ENCODE measurements at regions not wholly inside any gene's neighbourhood (a gene's known extent, or its start where the extent isn't known, plus 50 kb on each side); places are given as distances from the start of the nearest gene placed in this dataset.

DNA sequence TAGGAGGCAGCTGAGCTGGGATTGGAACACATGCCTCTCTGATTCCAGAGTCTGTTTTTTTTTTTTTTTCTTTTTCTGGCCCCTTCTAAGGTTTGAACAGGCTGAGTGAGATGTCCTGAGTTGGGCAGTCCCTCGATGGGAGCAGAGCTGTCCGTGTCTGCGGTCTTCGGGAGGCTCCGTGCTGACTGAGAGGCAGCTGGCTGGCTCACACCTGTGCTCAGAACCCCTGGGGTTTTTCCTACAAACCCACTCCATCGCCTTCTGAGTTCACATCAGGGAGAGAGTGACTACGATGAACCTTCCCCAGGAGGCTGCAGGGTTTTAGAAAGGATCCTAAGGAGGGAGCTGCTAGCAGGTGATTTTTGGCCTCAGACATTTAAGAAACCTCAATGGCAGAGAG, 92.5 kb downstream of the IRF8 start:
- DNase-seq, result no peak

DNA sequence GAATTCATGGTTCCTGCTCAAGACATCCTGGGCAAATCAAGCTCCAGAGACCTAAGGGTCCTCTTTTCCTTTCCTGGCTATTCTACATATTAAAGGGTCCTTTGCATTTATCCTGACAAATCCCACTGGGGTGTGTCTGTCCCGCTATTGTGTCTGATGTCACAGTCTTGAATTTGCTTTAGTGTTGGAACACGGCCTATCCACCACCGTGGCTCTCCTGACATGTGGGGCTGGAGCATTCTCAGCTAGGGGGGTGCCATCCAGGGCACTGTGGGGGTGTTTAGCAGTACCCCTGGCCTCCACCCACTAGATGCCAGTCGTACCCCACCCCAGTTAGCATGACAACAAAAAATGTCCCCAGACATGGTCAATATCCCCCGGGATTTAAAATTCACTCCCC, 92.9 kb downstream of the IRF8 start:
- no peak for DNase-seq

DNA sequence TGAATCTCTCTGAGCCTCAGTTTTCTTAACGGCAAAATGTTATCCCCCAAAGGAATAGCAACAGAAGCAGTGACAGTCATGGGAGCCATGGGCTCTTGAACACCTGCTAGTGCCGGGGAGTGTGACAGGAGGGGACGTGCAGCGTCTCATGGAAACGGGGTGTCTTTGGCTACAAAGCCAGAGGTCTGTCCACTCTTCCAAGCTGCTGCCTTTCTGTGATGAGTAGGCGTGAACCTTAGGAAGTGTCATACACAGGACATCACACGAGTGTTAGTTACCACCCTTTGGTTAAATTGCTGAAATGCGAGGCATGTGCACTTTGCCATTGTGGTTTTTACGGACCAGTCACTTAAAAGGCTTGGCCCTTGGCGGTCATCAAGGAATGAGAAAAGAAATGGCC, 93.4 kb downstream of the IRF8 start:
- DNase-seq, result no peak

DNA sequence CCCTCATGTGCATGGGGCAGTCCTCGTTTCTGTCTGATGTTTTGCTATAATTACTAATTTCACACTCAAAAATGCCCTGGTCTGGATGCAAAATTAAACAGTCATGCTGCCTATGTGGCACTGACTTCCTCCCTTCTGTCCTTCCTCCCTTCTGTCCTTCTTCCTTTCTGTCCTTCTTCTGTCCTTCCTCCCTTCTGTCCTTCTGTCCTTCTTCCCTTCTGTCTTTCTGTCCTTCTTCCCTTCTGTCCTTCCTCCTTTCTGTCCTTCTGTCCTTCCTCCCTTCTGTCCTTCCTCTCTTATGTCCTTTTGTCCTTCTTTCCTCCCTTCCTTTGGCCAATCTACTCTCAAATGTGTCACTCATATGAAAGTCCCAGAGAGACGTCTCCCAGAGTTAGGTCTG, 93.8 kb downstream of the IRF8 start:
- no peak for DNase-seq

DNA sequence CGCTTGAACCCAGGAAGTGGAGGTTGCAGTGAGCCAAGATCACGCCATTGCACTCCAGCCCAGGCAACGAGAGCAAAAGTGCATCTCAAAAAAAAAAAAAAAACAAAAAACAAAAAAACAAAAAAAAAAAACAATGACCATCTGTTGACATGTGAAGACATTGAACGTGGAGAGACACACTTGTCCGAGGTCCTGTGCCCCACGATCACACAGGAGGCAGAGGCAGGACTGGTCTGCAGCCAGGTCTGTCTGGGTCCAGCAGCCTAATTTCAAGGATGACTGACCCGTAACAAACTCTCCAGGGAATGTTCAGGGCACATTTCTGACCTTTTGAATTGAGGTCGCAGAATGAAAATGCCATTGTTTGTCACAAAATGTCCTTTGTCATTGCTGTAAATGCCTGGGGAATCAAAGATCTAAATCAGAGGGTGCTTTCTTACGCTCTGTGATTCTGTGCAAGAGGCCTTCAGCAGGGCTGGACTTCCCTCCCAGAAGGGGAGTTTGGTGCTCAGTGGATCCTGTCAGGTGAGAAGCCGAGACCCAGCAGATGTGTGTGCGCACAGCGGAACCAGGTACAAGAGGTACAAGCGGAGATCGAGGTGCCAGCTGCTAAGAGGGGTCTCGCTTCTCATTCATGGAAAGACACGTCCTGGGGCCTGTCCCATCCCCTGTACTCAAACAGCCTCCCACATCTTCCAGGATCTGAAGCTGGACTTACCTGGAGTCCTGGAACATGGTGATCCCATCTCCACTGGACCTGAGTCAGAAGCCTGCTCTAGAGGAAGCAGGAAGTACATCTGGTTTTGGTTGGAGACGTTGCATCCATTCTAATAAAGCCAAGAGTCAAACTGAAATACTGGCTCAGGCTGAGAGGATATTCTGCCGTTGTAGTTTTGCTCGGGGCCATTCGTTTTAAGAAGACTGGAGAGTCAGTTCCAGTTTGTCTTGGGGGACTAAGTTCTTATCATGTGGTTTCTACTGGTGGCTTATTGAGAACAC, 95.8 kb downstream of the IRF8 start:
- DNase-seq, result no peak

DNA sequence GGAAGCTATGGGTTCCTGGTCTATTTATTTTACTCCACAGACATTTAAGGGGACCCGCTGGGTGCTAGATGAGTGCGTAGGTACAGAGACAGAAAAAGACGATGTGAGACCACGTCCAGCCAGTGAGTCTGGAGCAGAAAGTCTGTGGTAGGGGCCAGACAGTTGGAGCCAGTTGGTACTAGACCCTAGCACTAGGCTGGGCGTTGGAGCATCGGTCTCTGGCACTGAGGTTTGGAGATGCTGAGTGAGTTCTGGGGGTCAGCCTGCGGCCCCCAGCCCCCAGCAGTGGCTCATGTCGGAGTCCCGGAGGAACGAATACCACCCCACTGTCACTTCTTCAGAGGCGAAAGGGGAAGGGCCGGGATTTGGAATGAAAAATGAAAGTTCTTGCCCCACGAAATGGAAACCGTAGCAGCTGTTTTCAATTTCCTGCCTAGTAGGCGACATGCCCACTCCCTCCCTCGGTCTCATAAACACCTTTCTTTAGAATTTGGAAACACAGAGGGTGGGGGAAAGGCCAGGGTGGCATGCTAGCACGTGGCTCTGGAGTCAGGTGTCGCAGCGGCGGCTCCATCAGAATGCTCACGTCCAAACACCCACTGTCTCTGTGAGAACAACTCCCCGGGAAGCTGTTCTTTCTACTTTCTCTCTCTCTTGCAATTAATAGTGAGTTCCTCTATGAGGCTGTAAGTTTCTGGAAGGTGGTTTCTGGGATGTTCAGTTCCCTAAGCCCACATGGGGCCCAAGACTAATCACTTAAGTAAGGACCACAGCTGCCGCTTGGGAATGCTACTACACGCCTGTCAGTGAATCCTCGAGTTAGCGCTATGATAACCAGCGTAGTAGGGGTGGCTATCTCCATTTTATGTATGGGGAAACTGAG, 96.8 kb downstream of the IRF8 start:
- DNase-seq, result no peak

DNA sequence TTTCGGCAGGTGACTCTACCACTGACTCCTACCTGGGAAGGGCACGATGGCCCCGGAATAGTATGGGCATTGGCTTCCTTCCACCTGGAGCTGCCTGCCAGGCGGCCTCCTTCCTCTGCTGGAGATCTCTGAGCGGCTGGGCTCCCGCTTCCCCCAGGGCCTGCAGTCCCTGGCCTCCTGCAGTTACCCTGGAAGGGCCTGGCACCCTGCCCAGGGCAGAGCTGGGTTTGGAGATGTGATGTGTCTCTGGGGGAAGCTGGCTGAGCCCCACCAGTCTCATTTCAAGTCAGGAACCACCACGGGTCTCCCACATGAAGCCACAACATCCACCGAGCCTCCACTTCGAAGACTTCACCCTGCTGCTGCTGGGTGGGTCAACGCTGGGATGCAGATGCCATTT, 97.9 kb downstream of the IRF8 start:
- DNase-seq, result no peak

DNA sequence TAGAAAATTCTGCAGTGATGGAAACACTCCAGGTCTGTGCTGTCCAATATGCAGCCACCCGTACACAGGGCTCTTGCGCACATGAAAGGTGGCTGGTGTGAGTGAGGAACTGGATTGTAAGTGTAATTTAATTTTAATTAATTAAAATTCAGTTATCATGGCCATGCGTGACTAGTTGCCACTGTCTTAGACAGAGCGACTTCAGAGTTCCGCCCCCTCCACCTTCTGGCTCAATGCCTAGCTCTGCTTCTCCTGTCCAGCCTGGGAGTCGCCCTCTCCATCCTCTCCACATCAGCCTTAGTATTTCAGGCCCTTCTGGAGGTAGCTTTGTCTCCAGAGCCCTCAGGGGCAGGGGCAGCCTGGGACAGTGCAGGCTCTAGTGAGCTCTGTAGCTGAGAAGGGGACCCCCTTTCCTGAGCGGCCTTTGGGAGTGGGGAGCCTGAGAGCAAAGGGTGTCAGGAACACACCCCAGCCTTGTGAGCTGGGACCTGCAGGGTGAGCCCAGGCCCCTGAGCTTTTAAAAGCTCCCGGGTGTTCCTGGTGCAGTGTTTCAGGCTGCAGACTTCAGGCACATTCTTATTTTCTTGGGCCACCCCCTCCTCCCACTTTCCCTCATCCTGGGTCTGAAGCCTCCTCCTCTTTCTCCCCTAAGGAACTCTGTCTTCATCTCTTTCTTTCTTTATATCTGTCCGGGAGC, 99.4 kb downstream of the IRF8 start:
- DNase-seq, result no peak

DNA sequence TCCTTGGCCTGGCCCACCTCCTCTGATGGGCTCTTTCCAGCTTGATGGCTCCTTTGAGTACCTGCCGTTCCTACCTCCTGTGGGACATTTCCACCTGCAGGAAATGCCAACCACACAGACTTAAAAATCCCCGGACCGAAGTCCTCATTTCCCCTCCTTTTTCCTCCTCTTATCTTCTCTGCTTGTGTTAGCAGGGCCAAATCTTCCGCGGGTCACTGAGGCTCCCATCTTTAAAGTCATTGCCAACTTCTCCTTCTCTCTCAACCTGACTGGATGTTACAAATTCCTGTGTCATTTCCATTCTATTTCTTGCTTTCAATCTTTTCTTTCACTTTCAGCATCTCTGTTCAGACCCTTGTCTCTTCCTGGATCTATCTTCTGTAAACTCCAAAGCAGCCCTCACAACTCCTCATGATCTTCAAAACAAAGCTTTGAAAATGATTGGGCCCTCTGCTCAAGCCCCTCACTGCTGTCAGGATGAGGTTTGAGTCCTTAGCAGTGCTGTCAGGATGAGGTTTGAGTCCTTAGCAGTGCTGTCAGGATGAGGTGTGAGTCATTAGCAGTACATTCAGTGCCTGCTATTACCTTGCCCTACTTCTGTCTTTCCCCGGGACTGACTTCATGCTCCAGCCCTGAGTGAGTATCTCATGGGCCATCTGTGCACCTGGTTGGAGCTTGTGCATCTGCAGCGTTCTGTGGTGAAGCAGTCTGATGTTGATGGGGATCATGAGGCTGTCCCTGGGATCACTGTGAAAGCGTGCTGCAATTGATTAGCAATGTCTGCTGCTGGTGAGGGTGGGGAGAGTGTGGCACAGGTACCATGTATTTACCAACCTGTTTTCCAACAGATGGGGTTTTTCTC, 100.1 kb downstream of the IRF8 start:
- no peak for DNase-seq

DNA sequence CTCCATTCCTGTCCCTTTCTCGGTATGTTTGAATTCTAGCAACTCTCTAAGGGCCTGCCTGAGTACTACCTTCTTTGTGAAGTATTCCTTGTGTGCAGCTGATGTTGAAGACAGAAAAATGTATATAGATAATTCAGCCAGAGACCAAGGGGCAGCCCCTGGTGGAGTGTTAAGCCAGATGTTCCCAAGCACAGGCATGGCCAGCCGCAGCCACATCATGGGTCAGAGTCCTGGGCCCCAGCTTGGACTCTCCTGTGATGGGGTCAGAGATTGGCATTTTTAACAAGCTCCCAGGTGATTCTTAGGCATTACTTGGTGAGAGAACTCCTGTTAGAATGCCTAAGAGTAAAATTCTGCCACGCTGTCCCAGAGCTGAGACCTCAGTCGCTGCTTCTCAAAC, 100.8 kb downstream of the IRF8 start:
- DNase-seq, result peak; percentile 42

DNA sequence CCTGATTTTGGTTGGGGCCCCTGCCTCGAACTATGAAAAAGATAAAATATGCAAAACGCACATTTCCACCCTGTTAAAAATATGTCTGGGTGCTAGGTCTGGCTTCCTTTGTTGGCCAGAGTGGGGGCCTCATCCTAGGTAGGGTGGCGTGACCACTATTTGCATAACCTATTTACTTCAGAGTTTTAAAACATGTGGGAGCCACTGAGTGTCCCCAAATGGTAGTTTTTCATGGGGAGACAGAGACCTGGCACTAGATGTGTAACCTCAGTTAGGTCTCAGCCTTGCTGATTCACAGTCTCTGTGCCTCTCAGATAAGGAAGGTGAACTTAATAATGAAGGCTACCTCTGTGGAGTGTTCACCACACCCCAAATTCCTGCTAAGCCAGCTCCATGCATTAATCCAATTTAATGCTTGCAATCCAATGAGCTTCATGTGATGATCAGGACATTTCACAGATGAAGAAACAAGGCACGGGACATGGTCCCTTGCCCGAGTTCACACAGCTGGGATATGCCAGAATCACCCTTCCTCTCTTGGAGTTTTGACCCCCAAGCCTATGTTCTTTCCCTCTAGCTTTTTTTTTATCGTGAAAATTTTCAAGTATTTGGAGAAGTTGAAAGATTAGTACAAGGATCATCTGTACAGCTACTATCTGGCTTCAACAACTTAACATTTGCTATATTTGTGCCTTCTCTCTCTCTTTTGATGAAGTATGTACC, 103.4 kb downstream of the IRF8 start:
- DNase-seq, result peak; percentile 28

DNA sequence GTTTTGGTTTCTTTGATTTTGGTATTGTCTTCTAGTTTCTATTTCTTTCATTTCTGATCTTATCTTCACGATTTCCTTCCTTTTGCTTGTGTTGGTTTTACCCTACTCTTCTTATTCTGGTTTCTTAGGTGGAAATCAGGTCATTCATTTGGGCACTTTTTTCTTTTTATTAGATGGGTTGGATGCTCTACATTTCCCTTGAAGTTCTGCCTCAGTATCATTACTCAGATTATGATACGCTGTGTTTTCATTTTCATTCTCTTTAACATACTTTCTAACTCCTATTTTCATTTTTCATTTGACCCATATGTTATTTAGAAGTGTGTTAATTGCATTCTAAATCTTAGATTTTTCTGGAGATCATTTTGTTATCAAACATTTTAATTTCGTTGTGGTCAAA, 108.6 kb downstream of the IRF8 start:
- no peak for DNase-seq

DNA sequence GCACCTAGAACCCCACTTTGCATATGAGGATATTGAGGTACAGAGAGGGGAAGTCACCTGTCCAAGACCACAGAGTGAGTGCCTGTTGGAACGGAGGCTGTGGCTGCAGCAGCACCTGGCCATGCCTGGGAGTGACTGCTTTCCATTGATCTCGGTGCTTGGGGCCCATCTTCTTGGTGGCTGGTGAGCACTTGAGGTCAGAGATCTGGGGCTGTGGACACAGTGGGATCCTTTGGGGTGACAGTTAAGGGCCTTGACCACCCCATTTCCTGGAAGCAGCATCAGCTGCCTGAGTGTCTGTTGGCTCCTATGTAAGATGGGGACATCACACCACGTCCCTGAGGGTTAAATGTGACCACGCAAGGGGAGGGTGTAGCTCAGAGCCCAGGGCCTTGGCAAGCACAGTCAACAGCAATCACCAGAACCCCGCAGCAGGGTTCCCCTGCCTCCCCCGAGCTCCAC, 111.7 kb downstream of the IRF8 start:
- no peak for DNase-seq

DNA sequence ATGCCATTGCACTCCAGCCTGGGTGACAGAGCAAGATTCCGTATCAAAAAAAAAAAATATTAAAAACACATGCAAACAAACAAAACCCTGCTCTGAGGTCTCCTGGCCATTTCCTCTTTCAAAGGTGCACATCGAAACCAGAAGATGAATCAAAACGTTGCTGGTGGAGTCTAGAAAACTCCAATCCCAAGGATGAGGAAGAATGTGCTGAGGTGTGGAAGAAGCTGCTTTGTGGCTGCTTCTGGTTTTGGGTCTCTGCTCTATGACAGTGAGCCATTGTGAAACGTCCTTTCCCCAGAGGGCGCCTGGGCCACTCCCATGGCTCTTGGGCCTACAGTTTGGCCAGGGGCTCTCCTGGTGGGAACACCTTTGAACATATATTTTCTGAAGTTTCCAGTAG, 112.6 kb downstream of the IRF8 start:
- no peak for DNase-seq

DNA sequence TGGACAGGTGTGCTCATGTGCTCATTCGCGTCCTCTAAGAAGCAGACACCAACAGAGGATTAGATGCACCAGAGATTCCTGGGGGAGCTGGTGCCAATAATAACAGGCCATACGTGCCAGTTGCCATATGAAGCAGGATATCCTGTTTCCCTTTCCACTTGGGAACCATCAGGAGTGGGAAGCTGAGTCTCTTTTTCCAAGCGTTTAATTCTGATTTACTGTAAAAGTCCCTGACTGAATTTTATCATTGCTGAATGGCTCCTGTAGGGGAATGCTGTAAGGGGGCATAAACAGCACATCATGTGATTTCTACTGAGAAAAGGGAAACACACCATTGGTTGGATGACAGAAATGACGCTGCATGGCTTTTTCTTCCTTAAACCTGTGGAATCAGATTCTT, 113.3 kb downstream of the IRF8 start:
- DNase-seq, result no peak

DNA sequence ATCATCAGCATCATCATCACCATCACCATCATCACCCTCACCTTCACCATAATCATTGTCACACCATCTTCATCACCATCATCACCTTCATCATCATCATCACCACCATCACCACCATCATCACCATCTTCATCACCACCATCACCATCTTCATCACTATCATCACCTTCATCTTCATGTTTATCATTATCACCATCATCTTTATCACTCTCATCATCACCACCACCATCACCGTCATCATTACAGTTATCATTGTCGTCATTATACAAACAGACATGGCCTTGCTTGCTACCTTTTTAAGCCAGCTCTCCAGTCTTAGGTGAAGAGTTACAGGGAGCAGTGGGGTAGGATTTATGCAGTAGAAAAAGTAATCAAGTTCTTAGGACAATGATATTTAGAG, 114.9 kb downstream of the IRF8 start:
- DNase-seq, result no peak

DNA sequence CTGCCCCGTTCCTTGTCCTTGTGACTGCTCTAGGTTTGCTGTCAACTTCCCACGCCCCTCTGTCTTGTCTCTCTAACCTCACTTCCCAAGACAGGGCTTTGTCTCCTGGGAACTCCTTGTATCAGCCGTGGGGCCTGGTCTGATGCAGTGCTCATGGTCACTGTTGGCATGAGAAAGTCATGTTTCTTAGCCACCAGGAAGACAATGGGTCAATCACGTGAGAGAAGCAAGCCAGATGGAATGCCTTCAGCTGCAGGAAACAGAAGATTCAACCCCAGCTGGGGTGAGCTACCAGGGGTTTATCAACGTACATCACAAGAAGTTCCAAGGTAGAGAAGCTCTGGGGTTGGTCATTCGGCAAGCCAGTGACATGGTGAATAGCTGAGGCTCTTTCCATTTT, 116.6 kb downstream of the IRF8 start:
- no peak for DNase-seq

DNA sequence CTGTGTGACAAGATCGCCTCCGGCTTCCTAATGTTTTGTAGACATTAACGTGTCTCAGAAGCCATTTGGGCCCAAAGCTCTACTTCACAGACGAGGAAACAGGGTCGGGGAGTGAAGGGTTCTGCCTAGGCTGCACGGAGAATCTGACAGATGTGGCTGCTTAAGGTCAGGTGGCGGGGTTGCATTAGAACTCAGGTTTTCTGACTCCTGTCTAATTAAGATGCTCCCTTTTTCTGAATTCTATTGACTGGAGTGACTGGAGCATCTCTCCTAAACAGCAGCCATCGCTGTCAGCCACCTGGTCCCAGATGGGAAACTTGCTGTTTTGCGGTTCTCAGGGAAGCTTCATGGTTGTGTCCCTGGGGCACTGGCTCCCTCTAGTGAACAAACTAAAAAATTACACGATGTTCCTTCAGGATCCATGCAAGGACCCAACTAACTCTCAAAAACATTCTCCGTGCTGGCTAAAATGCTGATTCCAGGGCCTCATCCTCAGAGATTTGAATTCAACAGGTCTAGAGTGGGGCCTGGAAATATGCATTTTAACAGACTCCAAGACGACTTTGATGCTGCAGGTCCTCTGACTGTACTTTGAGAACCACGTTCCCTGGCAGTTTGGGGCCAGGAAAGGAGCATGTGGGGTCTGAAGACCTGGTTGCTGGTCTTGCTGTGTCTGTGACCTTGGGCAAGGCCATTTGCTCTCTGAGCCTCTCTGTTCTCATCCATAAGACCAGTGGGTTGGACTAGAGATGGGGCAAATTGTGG, 117.4 kb downstream of the IRF8 start:
- peak; percentile 84 for DNase-seq

DNA sequence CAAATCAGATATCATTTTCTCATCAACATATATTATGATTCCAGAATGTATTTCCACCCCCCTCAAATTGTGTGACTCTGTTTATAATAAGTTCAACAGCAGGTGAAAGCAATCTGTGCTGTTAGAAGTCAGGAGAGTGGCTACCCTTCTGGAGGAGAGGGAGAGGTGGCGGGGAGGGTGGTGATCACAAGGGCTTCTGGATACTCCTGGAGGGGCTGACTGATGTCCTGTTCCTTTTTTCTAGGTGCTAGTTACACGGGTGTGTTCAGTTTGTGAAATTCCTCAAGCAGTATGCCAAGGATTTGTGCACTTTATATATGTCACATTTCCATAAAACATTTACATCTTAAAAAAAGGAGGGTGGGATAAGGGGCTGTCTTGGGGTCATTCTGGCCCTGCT, 119.1 kb downstream of the IRF8 start:
- no peak for DNase-seq

DNA sequence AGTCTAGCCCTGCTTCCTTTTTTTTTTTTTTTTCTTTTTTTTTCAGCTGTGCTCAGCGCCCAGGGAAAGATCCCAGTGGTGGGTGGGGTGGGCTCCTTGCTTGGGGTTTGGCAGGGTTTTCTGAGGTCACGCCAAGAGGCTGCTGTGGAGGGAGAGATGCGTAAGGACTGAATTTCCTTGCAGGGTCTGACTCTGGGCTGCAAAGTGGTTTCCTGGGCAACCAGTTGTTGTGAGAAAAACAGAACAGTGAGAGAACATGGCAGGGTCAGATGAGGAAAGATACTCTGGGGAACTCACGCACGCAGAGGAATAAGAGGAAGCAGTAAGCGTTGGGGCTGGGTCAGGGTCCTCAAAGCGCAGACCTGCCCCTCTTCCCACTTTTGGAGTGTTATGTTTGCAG, 119.5 kb downstream of the IRF8 start:
- no peak for DNase-seq

DNA sequence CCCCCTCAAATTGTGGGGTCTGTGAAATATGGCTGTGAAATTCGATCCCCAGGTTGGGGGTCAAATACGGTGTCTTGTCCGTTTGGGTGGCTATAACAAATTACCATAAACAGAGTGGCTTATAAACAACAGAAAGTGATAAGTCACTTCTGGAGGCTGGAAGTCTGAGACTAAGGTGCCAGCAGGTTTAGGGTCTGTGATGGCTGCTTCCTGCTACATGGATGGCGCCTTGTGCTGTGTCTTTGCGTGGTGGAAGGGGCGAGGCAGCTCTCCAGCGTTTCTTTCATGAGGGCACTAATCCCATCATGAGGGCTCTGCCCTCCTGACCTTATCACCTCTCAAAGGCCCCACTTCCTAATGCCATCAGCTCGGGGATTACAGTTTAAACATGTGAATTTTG, 120.0 kb downstream of the IRF8 start:
- no peak for DNase-seq

Measured in activated CD8-positive, alpha-beta memory T cell treated with anti-CD3 and anti-CD28 coated beads for 24 hours (primary cell).